ENCODE measurements at regions not wholly inside any gene's neighbourhood (a gene's known extent, or its start where the extent isn't known, plus 50 kb on each side); places are given as distances from the start of the nearest gene placed in this dataset.

GRCh38 chr1:37338658-37339057, 135.7 kb upstream of the ZC3H12A start:
- Mint-ChIP-seq H3K36me3 (ENCODE audit: low read depth) (no peaks in the 10 kb centered on the region), H3K27me3 (ENCODE audit: insufficient read depth, low read depth, poor library complexity) (no peaks in the 10 kb centered on the region), H3K4me3 (no peak overlapping the region), H3K9me3 (no peaks in the 10 kb centered on the region), H3K4me1 (peaks cover 6% of the 10 kb centered on the region; the same call in 2 of the 3 replicates), H3K27ac (no peak overlapping the region)
- Histone ChIP-seq H2AFZ (no peak overlapping the region), H3K9me2 (ENCODE audit: insufficient read depth) (no peaks in the 10 kb centered on the region), H3K36me3 (ENCODE audit: insufficient read depth) (no peaks in the 10 kb centered on the region), H3K27ac (ENCODE audit: low read depth) (no peak overlapping the region), H3K27me3 (ENCODE audit: insufficient read depth) (no peaks in the 10 kb centered on the region), H3K4me2 (no peak overlapping the region), H3K4me3 (no peak overlapping the region), H3K4me1 (ENCODE audit: insufficient read depth) (no peaks in the 10 kb centered on the region), H3K79me2 (replicated peaks; ENCODE audit: insufficient read depth) (no peaks in the 10 kb centered on the region), H4K20me1 (replicated peaks; ENCODE audit: insufficient read depth) (no peaks in the 10 kb centered on the region), H3F3A (replicated peaks; ENCODE audit: low read depth) (no peaks in the 10 kb centered on the region)
- TF ChIP-seq ZNF331 (CRISPR knock-in tag; IDR thresholded peaks at IDR 0.05; ENCODE audit: low read depth), result no peak
- TF ChIP-seq EZH2phosphoT487 (IDR thresholded peaks at IDR 0.05; ENCODE audit: unreplicated experiment), result no peak
- TF ChIP-seq CTCF (conservative IDR thresholded peaks at IDR 0.05; ENCODE audit: low read depth in 2 of 2), result no peak
- no peak for TF ChIP-seq CREB1 (CRISPR knock-in tag; IDR thresholded peaks at IDR 0.05; ENCODE audit: low read depth)
- no peak for TF ChIP-seq ETS1 (IDR thresholded peaks at IDR 0.05)
- TF ChIP-seq EZH2 (IDR thresholded peaks at IDR 0.05; ENCODE audit: low read depth, unreplicated experiment), result no peak
- no peak for TF ChIP-seq NANOG (IDR thresholded peaks at IDR 0.05; ENCODE audit: borderline replicate concordance)
- no peak for TF ChIP-seq STAT1 (IDR thresholded peaks at IDR 0.05; ENCODE audit: unreplicated experiment)
- TF ChIP-seq ZNF114 (CRISPR knock-in tag; IDR thresholded peaks at IDR 0.05), result no peak
- no peak for TF ChIP-seq REST (IDR thresholded peaks at IDR 0.05; ENCODE audit: unreplicated experiment)
- TF ChIP-seq ZNF462 (CRISPR knock-in tag; IDR thresholded peaks at IDR 0.05), result no peak
- no peak for DNase-seq (ENCODE audit: low spot score)
- ATAC-seq, result no peak
